Ovary (tissue), 7 donors: ENCODE measurements at regions not wholly inside any gene's neighbourhood (a gene's known extent, or its start where the extent isn't known, plus 50 kb on each side); places are given as distances from the start of the nearest gene placed in this dataset.

Experiments
- DNase-seq, 5 donors: peaks; one replicate each; pipeline ENCODE4 v3.0.0-alpha.2; 2019 to 2020
- H3K27ac ChIP-seq, 2 donors: fragments of 200-600 bp; one replicate each; pipeline versions ENCODE4 v1.5.1 to v1.8.0; 2019 to 2022
- H3K27me3 ChIP-seq: fragments of 200-600 bp; one replicate; pipeline ENCODE4 v1.8.0; 2022
- H3K36me3 ChIP-seq: fragments of 200-600 bp; sonication (generic); one replicate; pipeline ENCODE4 v1.5.1; 2019
- H3K4me1 ChIP-seq: one replicate; pipeline ENCODE4 v1.8.1; 2013; ENCODE audit warnings: mild to moderate bottlenecking, moderate library complexity; ENCODE audit not compliant: insufficient read depth
- H3K4me3 ChIP-seq: fragments of 200-600 bp; sonication (generic); one replicate; pipeline ENCODE4 v1.5.1; 2017
- H3K9me3 ChIP-seq, 2 donors: fragments of 200-600 bp in 1 of 2; sonication (generic) in 1 of 2; one replicate each; pipeline versions ENCODE4 v1.5.1 to v1.8.1; 2013 to 2019; ENCODE audit warnings: mild to moderate bottlenecking in 1 of 2, moderate library complexity in 1 of 2
- EP300 ChIP-seq: sonication (generic); formaldehyde crosslinking; IDR thresholded peaks from one replicate; pipeline ENCODE4 v1.6.1; 2017; ENCODE audit warnings: antibody characterized with exemption
- POLR2A ChIP-seq: fragments of 450-650 bp; IDR thresholded peaks from one replicate; pipeline ENCODE4 v1.6.1; 2017; ENCODE audit warnings: antibody characterized with exemption, mild to moderate bottlenecking, moderate library complexity
- WGBS, 3 donors: extraction: QIAGEN DNeasy Blood & Tissue Kit in 1 of 3; methylation state at CpG; one replicate each; pipeline versions ENCODE4 v1.1.5 to v1.1.7; 2013 to 2017; 5-methylcytosine and 5-hydroxymethylcytosine counted together
- intact Hi-C, 4 donors: fragments of 100-400 bp; cut with DNase I; formaldehyde crosslinking; loops; one replicate each; pipeline versions ENCODE4 v1.11.0 to v1.15.1; 2022 to 2023
- TF ChIP-seq, protein P1 (sequence below), 3 donors: fragments of 450-650 bp in 2 of 3; fragments of 200-600 bp in 1 of 3; IDR thresholded peaks; one replicate each; pipeline versions ENCODE4 v1.5.1 to v1.8.0; 2016 to 2022; ENCODE audit warnings: antibody characterized with exemption in 3 of 3, mild to moderate bottlenecking in 1 of 3
- donor health status: DM: no; HTN: no; CAD: no; lungs with moderate emphysema.
- donor health status: DM: no; HTN: no; CAD: no.
- donor health status: Bipolar disorder and iron deficiency.
- donor health status: DM: no; HTN: no; CAD: no.
- donor health status: DM: yes; HTN: yes; CAD: no.

DNA sequence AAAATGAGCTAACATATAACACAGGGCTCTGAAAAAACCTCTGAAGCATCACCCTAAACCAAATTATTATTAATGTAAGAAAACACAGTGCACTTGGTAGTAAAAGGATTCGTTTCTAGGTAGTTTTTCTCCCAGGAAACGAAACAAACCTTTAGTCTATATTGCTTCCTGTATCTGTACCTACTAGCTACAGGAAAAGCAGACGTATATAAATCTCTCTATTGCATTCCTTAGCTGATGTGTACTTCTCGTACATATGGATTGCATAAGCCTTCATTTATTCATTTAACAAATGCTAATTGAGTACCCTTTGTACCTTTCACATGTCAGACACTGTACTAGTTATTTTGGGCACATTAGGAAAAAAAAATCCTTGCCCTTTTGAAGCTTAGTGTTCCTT, 85.0 kb upstream of the RASA1 start:
- no peak overlapping the region for H3K4me3 ChIP-seq
- H3K27me3 ChIP-seq = no peaks in the 10 kb centered on the region
- H3K27ac ChIP-seq = no peak overlapping the region
- WGBS, 3 donors = 43 to 51% (median 48%) methylated on average over 4 of the region's 4 CpGs
- H3K9me3 ChIP-seq = no peaks in the 10 kb centered on the region
- intact Hi-C loops = no loop called here
- no peaks in the 10 kb centered on the region for H3K36me3 ChIP-seq
- TF ChIP-seq, protein P1, sequence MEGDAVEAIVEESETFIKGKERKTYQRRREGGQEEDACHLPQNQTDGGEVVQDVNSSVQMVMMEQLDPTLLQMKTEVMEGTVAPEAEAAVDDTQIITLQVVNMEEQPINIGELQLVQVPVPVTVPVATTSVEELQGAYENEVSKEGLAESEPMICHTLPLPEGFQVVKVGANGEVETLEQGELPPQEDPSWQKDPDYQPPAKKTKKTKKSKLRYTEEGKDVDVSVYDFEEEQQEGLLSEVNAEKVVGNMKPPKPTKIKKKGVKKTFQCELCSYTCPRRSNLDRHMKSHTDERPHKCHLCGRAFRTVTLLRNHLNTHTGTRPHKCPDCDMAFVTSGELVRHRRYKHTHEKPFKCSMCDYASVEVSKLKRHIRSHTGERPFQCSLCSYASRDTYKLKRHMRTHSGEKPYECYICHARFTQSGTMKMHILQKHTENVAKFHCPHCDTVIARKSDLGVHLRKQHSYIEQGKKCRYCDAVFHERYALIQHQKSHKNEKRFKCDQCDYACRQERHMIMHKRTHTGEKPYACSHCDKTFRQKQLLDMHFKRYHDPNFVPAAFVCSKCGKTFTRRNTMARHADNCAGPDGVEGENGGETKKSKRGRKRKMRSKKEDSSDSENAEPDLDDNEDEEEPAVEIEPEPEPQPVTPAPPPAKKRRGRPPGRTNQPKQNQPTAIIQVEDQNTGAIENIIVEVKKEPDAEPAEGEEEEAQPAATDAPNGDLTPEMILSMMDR (IDR thresholded peaks at IDR 0.05) = no peak
- TF ChIP-seq EP300 = no peak
- no peak for TF ChIP-seq POLR2A
- no peak for DNase-seq
- H3K4me1 ChIP-seq = no peaks in the 10 kb centered on the region

DNA sequence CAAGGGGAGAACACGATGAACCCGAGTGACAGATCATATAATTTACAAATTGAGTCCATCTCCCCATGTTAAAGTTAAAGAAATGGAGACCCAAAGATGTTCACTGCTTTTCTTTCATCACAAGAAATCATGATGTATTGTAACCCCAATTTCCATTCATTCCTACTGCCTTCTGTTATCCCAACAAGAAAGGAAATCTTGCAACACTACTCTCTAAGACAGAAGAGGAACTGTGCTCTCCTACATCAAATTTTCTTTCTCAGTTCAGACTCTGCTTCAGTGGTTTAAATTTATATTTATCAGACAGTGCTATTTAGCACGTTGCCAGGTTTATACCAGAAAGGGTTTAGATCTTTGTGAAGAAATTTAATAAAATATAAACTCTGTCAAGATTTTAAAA, 83.8 kb upstream of the RASA1 start:
- H3K27ac ChIP-seq = no peak overlapping the region
- H3K9me3 ChIP-seq = no peaks in the 10 kb centered on the region
- no peak overlapping the region for H3K4me3 ChIP-seq
- TF ChIP-seq EP300 (no peak), POLR2A (no peak)
- TF ChIP-seq, protein P1 (IDR thresholded peaks at IDR 0.05) = no peak
- intact Hi-C loops = no loop called here
- DNase-seq = no peak
- 64 to 74% (median 72%) methylated on average over 3 of the region's 3 CpGs for WGBS, 3 donors
- H3K27me3 ChIP-seq = no peaks in the 10 kb centered on the region
- no peaks in the 10 kb centered on the region for H3K36me3 ChIP-seq
- H3K4me1 ChIP-seq = no peaks in the 10 kb centered on the region

DNA sequence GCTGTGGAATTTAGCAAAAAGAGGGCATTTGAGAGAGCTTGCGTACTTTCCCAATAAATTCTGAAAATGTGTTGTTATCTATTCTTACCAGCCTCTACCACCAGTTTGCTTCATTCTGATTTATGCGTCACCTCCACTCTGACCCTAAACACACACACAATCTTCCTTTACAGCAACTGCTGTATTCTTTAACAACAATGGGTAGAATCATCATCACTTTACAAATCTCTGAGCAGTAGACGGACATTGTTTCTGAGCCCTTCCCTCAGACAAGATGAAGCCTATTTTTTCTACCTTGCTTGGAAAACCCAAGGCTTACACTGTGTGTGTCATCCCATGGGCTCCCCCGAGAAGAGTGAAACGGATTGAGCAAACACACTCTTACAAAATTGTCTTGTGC, 83.1 kb upstream of the RASA1 start:
- intact Hi-C loops = no loop called here
- 70 to 74% (median 71%) methylated on average over 5 of the region's 5 CpGs for WGBS, 3 donors

DNA sequence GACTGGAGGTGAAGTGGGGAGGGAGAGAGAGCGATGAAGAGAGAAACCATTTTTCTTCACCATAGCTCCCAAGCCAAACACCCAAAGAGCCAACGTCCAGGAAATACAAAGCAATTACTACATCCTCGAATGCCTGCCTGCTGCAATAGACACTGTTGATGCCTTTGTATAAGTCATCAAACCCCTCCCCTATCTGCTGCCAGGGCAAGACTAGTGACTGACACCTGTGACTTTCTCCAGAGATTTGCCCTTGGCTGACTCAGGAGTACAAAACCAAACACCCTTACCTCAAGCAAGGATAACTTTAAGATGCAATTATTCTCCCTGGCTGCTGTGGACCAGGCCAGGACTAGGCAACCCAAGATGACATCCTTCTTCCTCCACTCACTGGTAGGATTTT, 81.8 kb upstream of the RASA1 start:
- TF ChIP-seq EP300 = no peak
- no peak for TF ChIP-seq POLR2A
- TF ChIP-seq, protein P1 (IDR thresholded peaks at IDR 0.05) = no peak
- Histone ChIP-seq H3K27ac (no peak overlapping the region), H3K4me1 (no peaks in the 10 kb centered on the region), H3K36me3 (no peaks in the 10 kb centered on the region), H3K4me3 (no peak overlapping the region), H3K27me3 (no peaks in the 10 kb centered on the region), H3K9me3 (no peaks in the 10 kb centered on the region)
- intact Hi-C loops = no loop called here
- DNase-seq = no peak
- WGBS, 3 donors = 55 to 75% (median 66%) methylated on average over 3 of the region's 3 CpGs

More for the DNA sequence above, 83.1 kb upstream of the RASA1 start:
- H3K27ac ChIP-seq = no peak overlapping the region
- H3K4me3 ChIP-seq = no peak overlapping the region
- H3K9me3 ChIP-seq = no peaks in the 10 kb centered on the region
- TF ChIP-seq, protein P1 (IDR thresholded peaks at IDR 0.05) = no peak
- no peak for TF ChIP-seq POLR2A
- no peak for TF ChIP-seq EP300
- H3K36me3 ChIP-seq = no peaks in the 10 kb centered on the region
- H3K27me3 ChIP-seq = no peaks in the 10 kb centered on the region
- H3K4me1 ChIP-seq = no peaks in the 10 kb centered on the region
- no peak for DNase-seq

DNA sequence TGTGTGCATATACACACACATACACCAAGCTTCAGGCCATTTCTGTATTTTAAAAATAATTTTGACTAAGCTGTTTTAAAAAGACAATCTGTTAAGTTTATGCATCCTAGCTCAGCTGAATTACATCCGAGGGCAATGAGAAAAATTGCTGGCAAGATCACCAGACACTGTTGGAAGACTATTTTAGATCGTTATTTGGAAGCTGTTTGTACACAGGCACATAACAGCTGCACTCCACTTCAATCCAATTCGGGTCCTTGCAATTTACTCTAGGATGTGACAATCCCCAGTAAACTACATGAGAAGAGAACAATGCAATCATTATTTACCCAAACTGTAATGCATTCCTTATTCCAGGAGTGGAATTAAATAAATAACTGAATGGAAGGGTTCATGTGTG, 79.3 kb upstream of the RASA1 start:
- Histone ChIP-seq H3K9me3 (no peaks in the 10 kb centered on the region), H3K36me3 (no peaks in the 10 kb centered on the region), H3K4me3 (no peak overlapping the region), H3K27ac (no peak overlapping the region), H3K27me3 (no peaks in the 10 kb centered on the region), H3K4me1 (no peaks in the 10 kb centered on the region)
- intact Hi-C loops = no loop called here
- 42 to 50% (median 46%) methylated on average over 3 of the region's 3 CpGs for WGBS, 3 donors
- no peak for TF ChIP-seq EP300
- TF ChIP-seq, protein P1 (IDR thresholded peaks at IDR 0.05) = no peak
- TF ChIP-seq POLR2A = no peak
- DNase-seq = no peak
